GM18508 (cell line): ENCODE measurements at regions not wholly inside any gene's neighbourhood (a gene's known extent, or its start where the extent isn't known, plus 50 kb on each side); places are given as distances from the start of the nearest gene placed in this dataset.

Experiments
- ATAC-seq: cut with Tn5 transposase; IDR thresholded peaks from one replicate; pipeline ENCODE4 v1.9.1; 2021; ENCODE audit warnings: moderate number of reproducible peaks; ENCODE audit not compliant: insufficient read depth, unreplicated experiment

- ATAC-seq = no peak
Measured at GRCh38 chr11:127191261-127191660, 190.7 kb upstream of the KIRREL3 start.

- ATAC-seq = no peak
Measured at GRCh38 chr11:127182586-127183203, 182.1 kb upstream of the KIRREL3 start.

DNA sequence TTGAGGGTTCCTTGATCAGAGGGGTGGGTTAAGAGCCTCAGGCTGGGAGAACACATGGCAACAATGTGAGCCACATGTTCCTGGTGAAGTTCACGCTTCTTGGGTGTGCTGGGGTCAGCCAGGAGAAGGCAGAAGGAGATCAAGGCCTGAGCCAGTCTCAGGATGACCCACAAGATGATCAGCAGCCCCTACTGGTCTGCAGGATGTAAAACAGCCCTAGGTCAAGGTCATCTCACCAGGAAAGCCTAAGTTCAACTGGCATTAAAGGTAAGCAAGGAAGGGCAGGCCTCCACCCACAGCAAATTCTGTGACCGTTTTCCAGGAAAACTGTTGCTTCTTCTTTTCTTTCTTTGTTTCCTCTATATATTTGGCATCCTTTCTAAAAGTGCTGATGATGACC lies 156.7 kb upstream of the KIRREL3 start:
- ATAC-seq = no peak

DNA sequence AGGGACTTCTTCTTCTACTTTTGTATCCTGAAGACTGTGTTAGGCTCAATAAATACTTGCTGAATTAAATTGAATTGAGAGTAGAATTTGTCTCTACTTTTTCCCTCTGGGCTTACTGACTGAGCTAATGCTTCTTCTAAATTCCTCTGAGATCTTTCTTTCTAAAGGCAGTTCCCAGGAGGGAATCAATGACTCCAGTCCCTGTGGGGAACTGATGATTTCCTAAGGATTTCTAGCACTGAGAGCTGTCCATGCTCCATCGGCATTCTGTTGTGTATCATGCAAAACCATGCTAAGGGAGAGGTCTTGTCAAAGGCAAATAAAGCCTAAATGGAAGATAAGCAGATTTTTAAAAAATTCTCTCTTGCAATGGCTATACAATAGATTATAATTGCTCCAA lies 148.8 kb upstream of the KIRREL3 start:
- no peak for ATAC-seq

- no peak for ATAC-seq
Measured at GRCh38 chr11:127143251-127143650, 142.7 kb upstream of the KIRREL3 start.

DNA sequence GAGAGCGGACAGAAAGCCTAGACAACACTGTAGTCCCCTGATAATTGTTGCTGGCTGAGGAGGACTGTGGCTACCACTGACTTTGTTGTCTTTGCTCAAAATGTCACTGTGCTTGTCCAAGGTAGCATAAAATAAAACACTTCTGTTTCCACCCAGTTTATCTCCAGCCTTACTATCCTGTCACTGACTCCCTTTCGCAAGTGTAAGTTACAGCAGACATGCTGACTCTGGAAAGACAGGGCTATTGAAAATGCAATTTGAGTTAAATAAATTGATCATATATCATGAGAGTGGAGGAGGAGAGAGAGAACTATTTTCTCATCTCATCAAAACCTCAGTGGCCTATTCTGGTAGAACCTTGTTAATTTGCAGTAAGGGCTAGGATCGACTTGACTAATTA lies 138.0 kb upstream of the KIRREL3 start:
- ATAC-seq = no peak

DNA sequence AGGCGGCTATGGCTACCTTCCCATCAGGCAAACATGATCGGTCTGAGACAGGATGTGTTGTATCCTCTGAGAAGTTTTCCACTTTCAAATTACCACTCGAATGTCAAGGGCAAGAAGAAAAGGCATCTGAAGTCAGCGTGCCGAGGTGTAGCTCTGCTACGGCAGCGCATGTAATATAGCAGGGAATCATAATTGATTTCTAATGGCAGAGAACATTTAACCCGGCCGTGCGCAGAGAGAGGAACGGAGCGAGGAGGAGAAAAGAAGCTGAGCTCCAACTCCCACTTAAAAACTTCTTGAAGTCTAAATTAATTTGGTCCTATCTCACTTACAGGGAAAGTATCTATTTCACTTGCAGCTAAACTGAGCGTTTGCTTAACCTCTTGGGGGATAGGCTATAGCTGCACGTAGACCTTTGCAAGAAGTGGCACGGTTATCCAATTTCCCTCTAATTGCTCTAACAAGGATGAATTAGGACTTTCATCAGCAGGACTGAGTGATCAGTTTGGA lies 137.3 kb upstream of the KIRREL3 start:
- no peak for ATAC-seq

DNA sequence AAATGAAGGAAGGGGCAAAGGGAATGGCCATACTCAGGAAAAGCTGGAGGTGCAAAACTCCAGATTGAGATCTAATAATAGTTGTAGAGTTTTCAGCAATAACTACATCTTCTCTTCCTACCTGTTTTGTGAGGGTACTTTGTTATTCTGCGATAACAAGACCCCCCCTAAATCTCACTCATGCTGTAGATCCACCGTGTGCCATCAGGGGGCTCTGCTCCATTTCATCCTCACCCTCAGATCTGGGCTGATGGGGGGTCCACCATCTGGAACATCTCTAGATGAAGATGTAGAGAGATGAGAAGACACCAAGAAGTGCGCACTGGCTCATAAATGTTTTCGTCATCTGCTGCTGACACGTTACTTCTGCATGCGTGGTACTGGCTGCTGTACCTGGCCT lies 135.9 kb upstream of the KIRREL3 start:
- ATAC-seq = no peak

GRCh38 chr11:127135256-127135655 lies 134.7 kb upstream of the KIRREL3 start:
- ATAC-seq = no peak

GRCh38 chr11:127133061-127133460 lies 132.5 kb upstream of the KIRREL3 start:
- ATAC-seq = no peak

DNA sequence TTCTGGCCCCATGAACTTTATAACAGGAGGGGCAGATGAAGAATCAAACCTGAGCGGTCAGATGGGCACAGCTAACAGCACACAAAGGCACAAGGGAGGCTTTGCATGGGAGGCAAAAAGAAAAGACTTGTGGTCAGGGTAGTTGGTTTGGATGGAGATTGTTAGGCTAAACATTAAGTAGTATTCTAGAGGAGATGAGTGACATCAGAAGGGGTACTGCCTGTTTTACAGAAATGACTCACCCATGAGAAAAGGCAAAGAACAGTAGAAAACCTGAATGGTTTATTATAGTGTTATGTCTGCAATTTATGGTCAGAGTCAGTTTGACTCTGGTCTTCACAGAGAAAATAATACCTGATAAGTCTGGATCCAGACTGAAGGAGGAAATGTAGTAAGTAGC lies 129.8 kb upstream of the KIRREL3 start:
- peak; percentile 89 for ATAC-seq

DNA sequence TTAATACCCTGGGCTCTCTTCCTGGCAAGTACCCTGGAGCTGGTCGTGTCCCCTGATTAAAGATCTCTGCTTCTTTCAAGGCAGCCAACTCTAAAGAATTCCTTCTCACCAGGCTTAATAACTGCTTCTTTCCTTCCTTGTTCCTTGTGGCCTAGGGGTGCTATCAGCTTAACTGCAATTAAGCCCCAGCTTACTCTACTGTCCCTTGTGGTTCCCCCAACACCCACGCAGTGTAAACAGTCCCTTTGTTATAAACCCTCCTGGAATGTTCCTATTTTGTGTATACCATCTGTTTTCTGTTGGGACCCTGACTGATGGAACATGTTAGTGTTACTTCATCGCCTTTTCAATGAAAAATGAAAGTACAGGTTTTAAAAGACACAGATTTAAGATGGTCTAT lies 126.4 kb upstream of the KIRREL3 start:
- ATAC-seq = no peak

DNA sequence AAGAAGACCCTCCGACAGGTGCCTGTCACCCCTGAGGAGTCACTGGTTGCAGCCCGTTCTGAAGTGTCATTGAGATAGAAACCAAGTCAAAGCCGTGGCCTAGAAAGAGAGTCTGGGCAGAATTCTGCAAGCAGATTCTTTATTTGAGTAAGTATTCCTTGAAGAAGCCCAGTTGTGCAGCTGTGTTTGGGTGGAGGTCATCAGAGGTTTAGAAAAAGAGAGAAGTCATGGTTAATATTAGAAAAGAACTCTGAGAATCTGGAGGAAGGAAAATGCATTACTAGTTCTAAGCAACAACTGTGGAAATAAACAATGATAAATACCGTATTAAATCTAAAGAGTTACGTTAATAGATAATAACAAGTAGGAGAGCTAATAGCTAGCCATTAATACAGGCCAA lies 118.8 kb upstream of the KIRREL3 start:
- ATAC-seq = no peak

DNA sequence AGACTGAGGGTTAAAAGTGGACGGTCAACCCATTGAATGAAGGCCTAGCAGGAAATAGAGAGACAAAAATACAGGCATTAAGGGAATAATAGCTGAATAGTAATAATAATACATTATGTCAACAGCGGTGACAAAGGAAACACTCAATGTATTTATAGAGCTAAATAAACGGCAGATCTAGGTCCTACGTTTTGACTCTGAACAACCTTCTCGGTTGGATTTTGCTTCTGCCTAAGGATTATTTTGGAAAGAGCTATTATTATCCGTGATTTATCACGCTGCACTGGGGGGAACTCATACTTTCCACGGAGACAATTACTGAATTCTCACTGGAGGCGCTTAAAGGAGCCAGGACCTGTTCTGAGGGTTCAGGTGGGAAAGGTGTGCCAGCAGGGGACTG lies 118.2 kb upstream of the KIRREL3 start:
- ATAC-seq = no peak

DNA sequence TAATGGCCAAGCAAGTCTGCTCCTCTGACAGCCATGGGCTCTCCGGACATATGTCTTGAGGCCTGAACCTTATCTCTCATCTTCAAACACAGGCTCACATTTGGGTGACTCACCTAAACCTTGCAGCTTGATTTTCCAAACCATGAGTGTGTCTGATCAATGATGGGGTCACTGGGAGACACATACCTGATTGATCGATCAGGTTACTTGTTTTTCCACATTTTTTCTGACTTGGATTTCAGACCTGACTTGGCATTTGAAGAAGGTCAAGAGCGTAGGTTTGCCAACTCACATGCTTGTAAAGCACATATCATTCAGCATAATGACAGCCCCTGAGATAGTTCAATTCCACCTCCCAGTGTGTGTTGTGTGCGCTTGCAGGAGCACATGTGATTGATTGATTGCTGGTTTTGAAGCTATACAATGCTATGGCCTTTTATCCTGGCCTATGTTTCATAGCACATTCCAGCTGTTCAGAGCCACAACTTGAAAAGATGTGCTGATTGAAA lies 116.7 kb upstream of the KIRREL3 start:
- no peak for ATAC-seq

DNA sequence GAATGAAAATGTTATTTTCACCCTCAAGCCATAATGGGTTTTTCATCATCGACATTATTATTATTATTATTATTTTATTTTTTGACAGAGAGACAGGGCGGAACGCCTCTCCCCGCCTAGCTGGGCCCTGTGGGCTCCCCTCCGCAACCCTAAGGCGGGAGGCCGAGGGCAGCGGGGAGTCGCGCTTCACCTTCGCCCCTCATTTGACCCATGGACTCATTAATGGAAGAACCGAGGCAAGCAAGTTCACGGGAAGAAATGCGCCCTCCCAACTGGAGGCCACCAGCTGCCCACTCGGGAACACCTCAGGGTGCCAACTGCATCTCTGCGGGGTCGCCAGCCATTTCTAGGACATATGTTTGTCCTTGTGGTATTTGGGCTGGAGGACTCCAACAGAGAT lies 115.3 kb upstream of the KIRREL3 start:
- no peak for ATAC-seq

GRCh38 chr11:127114035-127114434 lies 113.5 kb upstream of the KIRREL3 start:
- ATAC-seq = no peak

DNA sequence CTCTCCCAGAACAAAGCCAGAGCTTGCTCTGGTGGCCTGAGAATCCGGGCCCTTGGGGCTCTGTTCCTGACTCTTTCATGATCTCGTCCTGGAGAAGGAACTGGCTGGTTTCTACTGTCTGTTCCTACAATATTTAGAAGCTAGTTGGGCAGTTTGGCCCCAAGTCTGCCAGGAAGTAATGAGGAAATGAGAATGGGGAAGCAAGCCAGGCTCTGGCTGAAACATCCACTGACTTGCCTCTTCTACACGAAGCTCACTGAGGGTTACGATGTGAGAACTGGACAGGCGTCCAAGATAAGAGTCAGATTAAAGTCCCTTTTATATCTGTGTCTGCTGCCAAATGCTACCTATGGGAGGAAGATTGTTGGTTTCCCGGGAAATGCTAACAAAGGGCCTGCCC lies 110.0 kb upstream of the KIRREL3 start:
- ATAC-seq = no peak

- ATAC-seq = no peak
Measured at GRCh38 chr11:127109796-127110480, 109.4 kb upstream of the KIRREL3 start.

- ATAC-seq = no peak
Measured at GRCh38 chr11:127108838-127109237, 108.3 kb upstream of the KIRREL3 start.

DNA sequence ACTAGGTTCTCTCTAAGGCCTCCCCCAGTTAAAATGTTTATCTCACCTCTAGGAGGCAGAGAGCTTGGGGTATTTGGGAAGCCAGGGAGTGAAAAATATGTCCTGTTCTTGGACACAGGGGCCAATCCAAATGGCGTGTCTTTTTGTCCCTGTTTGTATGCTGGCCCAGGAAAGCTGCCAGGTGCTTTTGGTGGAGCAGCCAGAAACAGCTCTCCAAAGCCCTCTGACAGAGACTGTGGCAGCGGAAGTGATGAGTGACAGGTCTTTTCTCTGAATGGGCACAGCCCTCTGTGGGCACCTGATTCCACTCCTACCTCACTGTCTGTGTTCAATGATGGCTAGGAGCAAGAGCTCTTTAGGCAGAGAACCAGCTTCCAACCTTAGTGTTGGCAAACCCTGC lies 106.4 kb upstream of the KIRREL3 start:
- ATAC-seq = no peak
